ENCODE measurements at regions not wholly inside any gene's neighbourhood (a gene's known extent, or its start where the extent isn't known, plus 50 kb on each side); places are given as distances from the start of the nearest gene placed in this dataset.

- no peak for DNase-seq (ENCODE audit: low read depth)
Observed at GRCh38 chr4:42330002-42330592, 67.2 kb upstream of the SHISA3 start.

GRCh38 chr4:42331040-42331439 is 66.2 kb upstream of the SHISA3 start:
- DNase-seq (ENCODE audit: low read depth), result no peak

DNA sequence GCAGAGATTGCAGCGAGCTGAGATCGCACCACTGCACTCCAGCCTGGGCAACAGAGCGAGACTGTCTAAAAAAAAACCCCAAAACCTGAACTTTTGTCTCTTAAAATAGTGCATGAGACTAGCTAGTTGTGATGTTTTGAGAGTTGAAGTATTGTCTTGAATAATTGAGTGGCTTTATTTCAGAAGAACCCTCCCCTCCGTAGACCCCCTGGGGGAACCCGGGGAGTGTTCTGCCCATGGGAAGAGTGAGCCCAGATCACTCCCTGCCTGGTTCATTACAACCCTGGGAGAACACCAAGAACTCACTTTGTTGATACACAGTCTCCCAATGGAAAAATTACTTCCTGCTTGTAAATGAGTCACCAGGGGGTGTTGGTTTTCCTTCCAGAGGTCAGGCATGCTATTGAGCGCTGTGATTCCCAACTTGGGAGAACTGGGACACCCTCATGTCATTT is 65.3 kb upstream of the SHISA3 start:
- no peak for DNase-seq (ENCODE audit: low read depth)

DNA sequence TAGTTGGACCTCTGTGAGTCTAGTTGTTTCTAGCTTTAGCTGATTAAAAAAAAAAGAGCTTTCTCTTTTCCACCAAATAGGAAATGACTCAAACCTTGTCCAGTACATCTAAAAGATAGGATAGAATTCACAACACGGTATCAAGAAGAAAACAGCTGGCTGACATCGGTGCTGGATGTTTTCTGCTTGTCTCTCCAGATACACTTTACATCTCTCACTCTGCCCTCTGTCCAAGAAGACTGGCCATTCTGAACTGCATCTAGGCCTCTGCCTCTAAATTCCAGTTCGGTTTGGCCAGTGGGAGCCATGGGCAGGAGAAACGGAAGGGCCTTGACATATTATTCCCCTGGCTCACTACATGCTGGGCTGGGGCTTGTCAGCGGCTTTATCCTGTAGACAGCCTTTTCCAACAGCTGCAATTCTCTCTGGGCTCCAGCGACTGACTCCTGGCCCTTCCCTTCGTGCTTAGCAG is 57.3 kb upstream of the SHISA3 start:
- DNase-seq (ENCODE audit: low read depth), result no peak

DNA sequence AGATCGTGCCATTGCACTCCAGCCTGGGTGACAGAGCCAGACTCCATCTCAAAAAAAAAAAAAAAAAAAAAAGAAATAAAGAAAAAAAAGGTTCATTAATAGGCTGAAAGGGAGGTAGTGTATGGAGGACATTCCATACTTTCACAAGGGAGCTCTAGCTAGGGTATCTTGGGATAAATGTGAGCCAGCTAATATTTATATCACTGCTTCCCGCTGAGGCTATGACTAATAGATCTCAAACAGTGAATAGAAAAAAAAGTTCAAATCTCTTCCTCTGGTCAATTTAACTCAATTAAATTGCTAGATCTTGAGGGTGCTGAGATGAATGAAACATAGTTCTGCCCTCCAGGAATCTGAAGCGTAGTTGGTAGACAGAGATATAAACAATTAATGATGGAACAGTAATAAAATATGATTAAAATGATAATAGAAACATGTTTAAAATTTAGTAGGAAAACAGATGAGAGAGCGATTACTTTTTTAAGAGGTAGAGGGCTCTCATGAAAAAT is 55.7 kb upstream of the SHISA3 start:
- DNase-seq (ENCODE audit: low read depth), result no peak

GRCh38 chr4:42342459-42342858 is 54.8 kb upstream of the SHISA3 start:
- DNase-seq (ENCODE audit: low read depth), result no peak

GRCh38 chr4:42344309-42344708 is 53.0 kb upstream of the SHISA3 start:
- no peak for DNase-seq (ENCODE audit: low read depth)

DNA sequence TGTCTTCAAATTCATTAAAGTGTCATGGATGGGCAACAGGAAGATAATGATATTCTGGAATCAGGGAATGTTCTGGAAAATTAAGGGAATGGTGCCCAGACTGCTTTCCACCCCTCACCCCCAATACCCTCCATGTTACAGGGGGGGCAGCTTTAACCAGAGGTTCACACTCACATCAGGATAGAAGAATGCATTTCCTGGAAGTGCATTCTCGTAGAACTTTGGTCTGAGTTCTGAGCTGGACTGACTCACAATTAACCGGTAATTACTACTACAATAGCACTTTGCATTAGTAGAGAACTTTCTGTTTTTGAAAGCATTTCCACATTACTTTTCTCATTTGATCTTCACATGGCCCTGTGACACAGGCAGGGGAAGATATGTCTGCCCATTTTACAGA is 52.5 kb upstream of the SHISA3 start:
- DNase-seq (ENCODE audit: low read depth), result no peak

DNA sequence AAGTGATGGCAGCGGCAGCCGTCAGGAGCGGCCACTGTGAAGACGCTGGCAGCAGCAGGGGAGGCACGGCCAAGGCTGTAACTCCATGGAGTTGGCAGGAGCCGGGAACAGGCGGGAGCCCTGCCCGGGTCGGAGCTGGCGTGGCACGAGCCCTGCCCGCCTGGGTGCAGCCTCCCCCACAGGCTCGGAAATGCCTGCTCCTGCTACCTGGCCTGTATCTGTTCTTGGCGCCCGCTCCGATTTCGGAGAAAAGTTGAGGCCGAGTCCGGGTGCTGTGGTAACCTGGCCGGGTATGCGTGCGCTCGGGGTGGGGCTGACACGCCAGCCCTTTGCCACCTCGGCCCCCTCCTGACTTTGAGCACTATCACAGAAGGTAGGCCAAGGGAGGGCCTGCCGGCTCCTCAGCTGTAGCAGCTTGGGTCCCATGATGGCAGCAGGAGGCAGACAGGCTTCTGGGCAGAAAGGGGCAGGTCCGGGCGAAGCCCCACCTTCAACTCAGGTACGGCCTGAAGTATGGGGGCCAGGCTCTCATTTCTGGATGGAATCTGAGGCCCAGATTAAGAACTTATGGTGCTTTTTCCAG is 51.2 kb upstream of the SHISA3 start:
- DNase-seq (ENCODE audit: low read depth), result no peak

- no peak for DNase-seq (ENCODE audit: low read depth)
Observed at GRCh38 chr4:42347076-42347475, 50.2 kb upstream of the SHISA3 start.

All from activated T-cell treated with anti-CD3 and anti-CD28 coated beads for 24 hours (primary cell).